ELR (cell line): ENCODE measurements at regions not wholly inside any gene's neighbourhood (a gene's known extent, or its start where the extent isn't known, plus 50 kb on each side); places are given as distances from the start of the nearest gene placed in this dataset.
A peak's percentile ranks its signal among the peaks of the same experiment; 100 is the strongest.
"Not testable (repeated sequence)": the region's sequence is repeated elsewhere in the genome, so short reads cannot be mapped to it uniquely, and the experiment has no call there.

Experiments
- DNase-seq: peaks from one replicate; pipeline ENCODE4 v3.0.0-alpha.2; 2015; ENCODE audit warnings: low read depth

GRCh38 chr3:187997946-187998561 lies 155.9 kb upstream of the LPP start:
- no peak for DNase-seq

GRCh38 chr3:187998611-187999010 lies 155.3 kb upstream of the LPP start:
- DNase-seq = no peak

- DNase-seq = no peak
Observed at GRCh38 chr3:187999821-188000220, 154.1 kb upstream of the LPP start.

- DNase-seq = no peak
Observed at GRCh38 chr3:188000361-188000861, 153.5 kb upstream of the LPP start.

GRCh38 chr3:188001093-188001492 lies 152.9 kb upstream of the LPP start:
- DNase-seq = no peak

- DNase-seq = no peak
Observed at GRCh38 chr3:188001926-188002325, 152.0 kb upstream of the LPP start.

GRCh38 chr3:188002626-188003138 lies 151.3 kb upstream of the LPP start:
- DNase-seq = no peak

GRCh38 chr3:188003188-188004171 lies 150.5 kb upstream of the LPP start:
- DNase-seq = no peak

- DNase-seq = no peak
Observed at GRCh38 chr3:188006726-188007393, 147.1 kb upstream of the LPP start.

- no peak for DNase-seq
Observed at GRCh38 chr3:188007897-188008296, 146.1 kb upstream of the LPP start.

- no peak for DNase-seq
Observed at GRCh38 chr3:188008582-188009213, 145.3 kb upstream of the LPP start.

- no peak for DNase-seq
Observed at GRCh38 chr3:188010478-188010877, 143.5 kb upstream of the LPP start.

- no peak for DNase-seq
Observed at GRCh38 chr3:188019727-188020126, 134.2 kb upstream of the LPP start.

- DNase-seq = peak; percentile 9
Observed at GRCh38 chr3:188021041-188021440, 132.9 kb upstream of the LPP start.

GRCh38 chr3:188021502-188022040 lies 132.4 kb upstream of the LPP start:
- peak; percentile 83 for DNase-seq

- not testable (repeated sequence) for DNase-seq
Observed at GRCh38 chr3:188022902-188023301, 131.1 kb upstream of the LPP start.

- no peak for DNase-seq
Observed at GRCh38 chr3:188025555-188025954, 128.4 kb upstream of the LPP start.

- no peak for DNase-seq
Observed at GRCh38 chr3:188026191-188026968, 127.6 kb upstream of the LPP start.

- no peak for DNase-seq
Observed at GRCh38 chr3:188031121-188031520, 122.8 kb upstream of the LPP start.

- no peak for DNase-seq
Observed at GRCh38 chr3:188034989-188035388, 119.0 kb upstream of the LPP start.
